HG03066 (cell line): ENCODE measurements at regions not wholly inside any gene's neighbourhood (a gene's known extent, or its start where the extent isn't known, plus 50 kb on each side); places are given as distances from the start of the nearest gene placed in this dataset.

Experiments
- ATAC-seq: cut with Tn5 transposase; IDR thresholded peaks from one replicate; pipeline ENCODE4 v1.9.1; 2021; ENCODE audit warnings: low read depth; ENCODE audit not compliant: unreplicated experiment

DNA sequence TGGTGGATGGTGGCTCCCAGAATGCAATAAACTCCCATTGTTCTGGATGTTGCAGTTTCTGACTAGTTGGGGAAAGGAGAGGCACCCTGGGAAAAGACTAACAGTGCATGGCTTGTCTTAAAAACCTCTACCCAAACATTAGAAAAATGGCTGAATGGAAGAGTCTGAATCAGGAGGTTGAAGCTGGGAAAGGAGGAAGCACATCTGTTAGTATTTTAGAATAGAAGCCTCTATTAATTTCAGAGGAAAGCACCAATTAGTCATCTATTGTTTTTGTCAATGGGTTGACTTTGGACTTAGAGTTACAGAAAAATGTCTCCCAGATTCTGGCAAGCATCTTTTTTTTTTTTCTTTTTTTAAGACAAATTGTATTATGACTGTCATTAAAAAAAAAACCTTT lies 56.1 kb upstream of the ELMO1 start:
- ATAC-seq, result no peak

DNA sequence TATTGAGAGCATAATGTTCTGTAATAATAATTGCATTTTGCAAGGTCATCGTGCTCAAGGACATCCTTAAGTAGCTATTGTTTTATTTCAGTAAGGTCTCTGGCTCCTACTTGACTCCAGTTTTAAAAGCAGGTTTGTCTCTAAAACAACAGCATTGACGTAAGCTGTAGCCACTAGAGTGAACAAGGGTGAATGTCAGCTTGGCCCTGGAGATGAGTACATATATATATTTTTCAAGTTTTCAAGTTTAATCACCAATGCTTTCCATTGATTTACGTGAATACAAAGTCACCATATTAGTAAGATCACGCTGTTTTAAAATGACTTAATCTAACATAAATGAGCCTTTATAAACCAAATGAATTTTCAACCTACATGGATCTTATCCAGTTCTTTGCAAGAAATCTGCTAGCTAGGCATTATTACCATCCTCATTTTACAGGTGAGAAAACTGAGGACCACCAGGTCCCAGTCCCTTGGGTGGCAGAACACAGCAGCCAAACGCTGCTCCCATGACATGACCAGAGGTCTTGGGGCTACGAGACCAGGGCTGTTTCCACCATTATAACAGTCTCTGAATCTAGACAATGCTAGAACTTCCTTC lies 57.2 kb upstream of the ELMO1 start:
- ATAC-seq, result no peak

DNA sequence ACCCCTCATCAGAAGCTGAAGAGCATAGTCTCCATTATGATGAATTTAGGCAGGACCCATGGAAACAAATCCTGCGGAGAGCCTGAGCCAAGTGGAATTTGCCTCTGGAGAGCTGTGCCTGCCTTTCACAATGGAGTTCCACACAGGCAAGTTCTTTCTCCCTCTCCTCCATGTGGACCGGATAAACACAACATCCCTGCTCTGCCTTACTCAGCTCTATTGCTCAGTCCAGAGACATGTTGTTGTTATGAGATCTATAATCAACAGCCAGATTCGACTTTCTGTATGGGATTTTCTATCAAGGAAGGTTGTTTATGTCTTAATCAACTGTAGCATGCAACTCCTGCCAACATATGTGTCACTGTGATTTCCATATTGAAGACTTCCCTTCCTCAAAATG lies 59.5 kb upstream of the ELMO1 start:
- ATAC-seq, result no peak

DNA sequence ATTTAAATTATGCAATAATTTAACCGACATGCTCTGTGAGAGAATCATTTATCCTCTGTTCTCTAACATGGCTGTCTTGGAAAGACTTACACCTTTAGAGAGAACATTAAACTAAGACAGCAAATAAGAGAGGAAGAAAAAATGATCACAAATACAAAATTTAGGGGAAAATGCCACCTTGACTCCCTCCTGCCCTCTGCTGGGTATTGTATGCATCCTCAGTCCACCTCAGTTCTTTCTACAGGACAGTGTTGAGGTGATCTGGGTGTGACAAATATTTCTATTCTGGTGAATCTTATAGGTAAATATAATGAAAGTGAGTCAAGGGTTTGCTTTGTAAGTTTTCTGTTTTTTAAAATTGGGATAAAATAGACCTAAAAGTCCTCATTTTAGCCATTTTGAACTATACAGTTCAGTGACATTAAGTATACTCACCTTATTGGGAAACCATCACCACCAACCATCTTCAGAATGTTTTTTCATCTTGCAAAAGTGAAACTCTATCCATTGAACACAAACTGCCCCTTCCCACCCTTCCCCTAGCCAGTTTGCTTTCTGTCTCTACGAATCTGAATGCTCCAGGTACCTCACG lies 61.5 kb upstream of the ELMO1 start:
- ATAC-seq, result no peak

DNA sequence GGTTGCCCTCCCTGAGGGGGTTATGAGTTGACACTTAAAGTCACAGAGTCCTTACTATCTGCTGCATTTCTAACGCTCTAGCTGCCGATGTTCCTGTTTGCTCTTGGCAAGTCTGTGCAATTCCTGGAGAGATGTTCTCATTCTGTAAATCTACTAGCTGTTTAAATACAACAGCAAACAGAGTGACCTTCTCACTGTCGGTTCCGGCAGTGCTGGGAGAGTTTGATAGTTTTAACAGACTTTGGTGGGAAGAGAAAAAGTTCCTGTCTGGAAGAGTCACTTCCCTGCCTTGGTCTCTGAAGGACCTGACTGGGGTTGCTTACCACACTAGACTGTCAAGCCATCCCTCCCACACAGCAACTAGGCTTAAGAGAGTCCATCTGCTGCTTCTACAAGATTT lies 63.3 kb upstream of the ELMO1 start:
- no peak for ATAC-seq

DNA sequence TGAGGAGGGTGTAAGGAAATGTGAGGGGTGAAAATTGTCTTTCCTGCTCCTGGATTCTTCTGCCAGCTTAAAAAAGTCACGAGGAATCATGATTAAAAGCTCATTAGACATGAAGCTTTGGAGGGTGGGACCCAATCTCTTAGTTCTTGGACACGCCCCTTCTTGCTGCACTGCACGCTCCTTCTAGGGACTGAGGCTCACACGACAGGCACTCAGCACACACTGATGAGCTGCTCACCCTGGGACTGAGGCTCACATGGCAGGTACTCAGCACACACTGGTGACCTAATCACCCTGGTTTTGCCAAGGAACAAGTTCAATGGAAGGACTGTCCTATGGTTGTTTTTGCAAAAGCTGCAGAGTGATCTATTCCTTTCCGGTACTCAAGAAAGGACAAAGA lies 65.8 kb upstream of the ELMO1 start:
- no peak for ATAC-seq

DNA sequence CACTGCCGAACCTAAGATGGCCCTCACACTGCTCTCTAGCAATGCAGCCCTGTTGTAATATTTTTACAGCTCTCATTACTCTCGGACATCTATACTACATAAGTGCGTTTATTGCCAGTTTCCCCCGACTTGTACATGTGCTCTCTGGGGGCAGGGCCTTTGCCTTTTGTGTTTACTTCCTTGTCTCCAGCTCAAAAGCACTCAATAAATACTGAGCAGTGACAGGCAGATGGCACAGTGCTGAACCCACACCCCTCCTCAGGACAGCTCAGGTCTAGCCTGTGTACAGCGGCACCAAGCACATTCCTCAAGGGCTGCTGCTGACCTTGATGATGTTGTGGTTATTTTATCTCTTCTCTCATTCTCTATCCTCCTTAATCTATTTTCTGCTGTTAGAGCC lies 68.0 kb upstream of the ELMO1 start:
- ATAC-seq, result no peak

DNA sequence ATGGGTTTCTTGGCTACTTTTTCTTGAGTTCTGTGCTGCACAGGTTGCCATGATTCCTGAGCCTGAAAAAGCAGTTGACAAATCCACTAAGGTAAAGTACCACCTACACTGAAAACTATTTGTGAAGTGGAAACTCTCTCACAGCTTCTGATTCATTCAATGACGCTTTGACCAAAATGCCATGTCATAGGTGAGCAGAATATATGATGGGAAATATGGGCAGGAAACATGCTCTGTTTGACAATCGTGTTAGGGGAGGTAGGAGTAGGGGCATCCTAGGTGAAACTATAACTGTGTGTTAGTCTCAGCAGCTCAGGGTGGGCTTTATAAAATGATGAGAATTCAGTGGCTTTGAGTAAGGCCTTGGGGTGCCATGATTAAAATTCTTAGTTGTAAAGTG lies 69.6 kb upstream of the ELMO1 start:
- no peak for ATAC-seq

DNA sequence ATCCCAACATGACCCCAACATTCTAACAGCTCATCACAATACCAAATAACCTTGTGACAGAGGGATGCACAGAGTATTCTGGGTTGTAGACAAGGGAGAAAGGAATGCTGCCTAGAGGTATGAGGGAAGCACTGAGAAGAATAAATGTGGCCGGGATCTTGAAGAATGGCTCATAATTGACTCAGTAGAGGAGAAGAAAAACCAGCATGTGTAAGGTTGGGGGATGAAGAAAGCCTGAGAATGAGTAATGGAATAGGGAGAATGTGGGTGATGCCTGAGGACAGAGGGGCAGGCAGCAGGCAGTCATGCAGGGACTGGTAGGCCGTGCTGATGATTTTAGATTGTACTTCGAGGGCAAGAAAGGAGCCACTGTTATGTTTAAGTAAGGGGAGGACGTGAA lies 75.4 kb upstream of the ELMO1 start:
- no peak for ATAC-seq

DNA sequence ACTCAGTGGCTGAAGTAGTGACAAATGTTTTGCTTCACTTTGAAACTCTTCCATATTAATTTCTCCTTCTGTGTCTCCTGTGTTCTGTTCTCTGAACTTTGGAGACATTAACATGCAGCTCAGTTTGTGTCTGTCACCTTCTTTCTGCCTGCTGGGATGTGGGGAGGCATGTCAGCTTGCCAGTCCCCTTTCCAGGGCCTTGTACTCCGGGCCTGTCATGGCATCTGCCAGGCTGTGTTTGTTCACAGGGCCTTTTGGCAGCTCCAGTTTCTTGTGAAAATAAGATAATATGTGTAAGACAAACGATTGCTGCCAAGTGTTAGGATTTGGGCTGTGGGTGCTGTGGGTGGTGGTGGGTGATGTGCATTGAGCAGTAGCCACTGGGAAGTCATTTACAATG lies 76.1 kb upstream of the ELMO1 start:
- ATAC-seq, result no peak

DNA sequence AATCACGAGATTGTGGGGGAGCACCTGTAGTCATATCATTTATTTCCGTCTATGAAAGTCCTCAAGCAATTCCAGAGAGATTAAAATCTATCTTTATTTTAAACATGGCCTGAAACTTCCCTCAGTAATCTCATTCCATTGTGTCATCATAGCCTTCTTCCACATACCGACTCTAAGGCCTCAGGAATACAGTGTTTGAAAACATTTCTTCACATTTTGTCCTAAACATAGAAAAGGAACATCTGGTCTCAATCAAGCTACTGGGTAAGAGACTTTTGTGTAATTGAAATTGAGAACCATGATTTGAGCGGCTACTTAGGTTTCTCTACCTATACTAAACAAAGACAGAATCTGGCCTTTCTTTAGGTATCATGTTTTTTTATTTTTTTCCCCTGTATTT lies 78.0 kb upstream of the ELMO1 start:
- ATAC-seq, result no peak

DNA sequence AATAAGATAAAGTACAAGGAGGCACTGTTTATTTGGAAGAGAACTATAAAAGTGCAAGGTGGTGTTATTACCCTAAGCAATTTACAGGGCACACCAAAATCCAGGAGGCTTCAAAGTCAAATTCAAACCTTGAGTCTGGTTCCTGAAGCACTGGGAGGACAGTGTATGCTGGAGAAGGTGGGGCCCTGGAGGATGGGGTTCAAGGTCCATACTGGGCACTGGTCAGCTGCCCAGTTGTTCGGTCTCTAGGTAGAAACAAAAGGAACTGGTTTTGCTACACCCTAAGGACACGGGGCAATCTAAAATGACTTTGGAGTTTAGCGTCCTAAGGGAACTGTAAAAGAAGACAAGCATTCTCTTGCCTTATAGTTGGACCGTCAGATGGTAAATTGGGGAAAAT lies 78.4 kb upstream of the ELMO1 start:
- no peak for ATAC-seq

DNA sequence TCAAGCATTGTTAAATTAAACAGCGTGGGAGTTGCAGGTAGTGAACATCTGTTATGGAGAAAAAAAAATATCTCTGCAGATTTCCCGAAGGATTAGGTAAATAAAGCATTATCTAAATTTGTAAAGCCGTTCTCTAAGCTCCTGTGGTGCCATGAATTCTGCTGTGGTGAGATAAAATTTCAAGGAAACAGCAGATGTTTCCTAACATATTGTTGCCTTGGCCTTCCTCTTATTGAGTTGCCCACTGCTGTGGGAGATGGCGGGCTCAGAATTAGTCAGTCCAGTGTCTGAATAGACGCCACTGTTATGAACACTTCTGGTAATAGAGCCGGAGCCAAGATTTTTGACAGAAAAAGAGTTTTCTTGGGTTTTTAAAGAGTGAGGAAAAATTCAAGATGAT lies 82.6 kb upstream of the ELMO1 start:
- no peak for ATAC-seq

DNA sequence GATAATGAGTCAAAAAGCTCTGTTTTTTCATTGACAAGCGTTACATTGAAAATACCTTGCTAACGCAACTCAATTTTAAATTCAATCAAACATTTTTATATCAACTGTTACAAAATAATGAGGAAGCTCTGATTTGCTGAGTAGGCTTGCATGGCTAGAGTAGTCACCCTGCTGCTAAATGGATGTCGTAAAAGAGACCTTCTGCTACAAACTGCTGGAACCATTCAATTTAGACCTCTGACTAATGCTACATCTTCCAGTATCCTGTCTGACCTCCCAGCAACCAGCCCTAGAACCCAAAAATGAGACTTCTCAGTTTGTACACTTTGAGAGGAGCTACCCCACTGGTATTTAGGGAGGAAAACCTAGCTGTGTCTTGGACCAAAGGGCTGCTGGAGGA lies 84.0 kb upstream of the ELMO1 start:
- ATAC-seq, result no peak

DNA sequence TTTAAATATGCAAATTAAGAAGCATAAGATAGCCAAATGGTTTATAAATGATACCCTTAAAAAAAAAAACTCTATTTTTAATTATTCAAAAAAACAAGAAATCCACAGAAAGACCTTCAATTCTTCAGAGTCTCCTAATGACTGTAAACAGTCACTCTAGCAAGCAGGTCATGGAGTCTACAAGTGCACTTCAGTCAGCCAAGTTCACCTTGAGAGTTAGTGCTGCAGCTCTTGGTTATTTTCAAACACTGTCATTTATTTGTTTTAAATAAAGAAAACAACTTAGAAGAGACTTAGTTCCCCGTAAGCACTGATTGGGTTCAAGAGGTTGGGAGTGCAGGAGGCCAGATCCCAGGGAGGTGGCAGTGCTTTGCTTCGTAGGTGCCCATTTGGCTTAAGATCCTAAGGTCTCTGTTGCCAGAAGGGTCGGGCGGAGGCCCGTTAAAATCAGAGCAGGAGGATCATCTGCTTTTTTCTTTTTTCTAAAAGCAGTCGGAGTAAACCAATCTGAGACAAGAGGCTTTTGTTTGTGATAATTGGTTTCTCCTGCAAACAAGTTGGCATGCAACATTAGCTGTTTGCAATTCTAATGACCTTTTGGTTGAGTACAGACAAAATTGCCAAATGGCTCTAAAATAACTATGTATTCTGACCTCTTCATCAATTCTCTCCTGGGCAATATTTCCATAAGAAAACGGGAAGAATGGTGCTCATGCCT lies 86.4 kb upstream of the ELMO1 start:
- ATAC-seq, result no peak

DNA sequence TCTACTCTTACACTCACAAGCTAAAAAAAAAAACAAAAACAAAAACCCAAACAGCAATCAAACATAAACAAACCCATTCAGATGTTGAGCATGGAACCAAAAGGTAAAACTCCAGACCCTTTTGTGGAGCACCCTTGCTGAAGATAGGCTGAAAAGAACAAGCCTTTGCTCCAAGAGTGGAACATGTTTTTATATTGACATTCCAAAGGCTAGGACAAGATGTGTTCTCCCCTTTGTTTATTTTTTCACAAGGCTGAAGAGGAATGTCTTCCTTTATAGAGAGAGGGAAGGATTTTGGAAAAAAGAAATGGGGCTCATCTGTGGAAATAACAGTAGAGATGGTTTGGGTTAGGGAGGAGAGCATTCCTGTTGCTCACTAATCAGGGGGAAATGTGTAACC lies 87.2 kb upstream of the ELMO1 start:
- no peak for ATAC-seq

DNA sequence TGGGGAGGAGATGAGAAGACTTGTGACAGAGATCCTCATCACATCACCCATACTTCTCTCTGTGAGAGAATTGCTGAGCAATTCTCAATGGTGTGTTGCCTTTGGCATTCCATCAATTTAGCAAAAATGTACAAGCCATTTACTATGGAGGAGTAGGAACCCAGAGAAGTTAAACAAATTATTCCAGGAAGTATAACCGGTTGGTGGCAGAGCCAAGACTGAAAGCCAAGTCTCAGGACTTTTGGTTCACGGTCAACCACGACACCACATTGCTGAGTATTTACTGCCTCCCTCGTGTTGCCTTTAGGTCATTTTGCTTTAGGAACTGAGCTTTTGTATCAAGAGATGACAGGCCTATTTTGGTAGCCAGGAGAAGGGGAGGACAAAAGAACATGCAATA lies 88.0 kb upstream of the ELMO1 start:
- no peak for ATAC-seq

DNA sequence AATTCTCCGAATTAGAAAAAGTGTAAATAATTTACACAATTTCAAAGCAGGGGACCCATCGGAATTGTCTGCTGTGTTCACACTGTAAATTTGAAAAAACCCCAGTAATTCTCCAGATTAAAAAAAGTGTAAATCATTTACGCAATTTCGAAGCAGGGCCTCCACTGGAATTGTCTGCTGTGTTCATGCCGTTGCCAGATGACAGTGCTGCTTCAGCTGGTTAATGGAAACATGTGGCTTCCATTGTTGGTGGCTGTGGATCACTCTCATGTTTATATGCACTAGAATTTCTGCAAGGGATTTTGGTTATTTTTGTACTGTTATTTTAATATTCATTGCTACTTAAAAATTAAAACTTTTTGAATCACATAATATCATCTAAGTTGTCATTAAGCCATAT lies 88.8 kb upstream of the ELMO1 start:
- ATAC-seq, result no peak

DNA sequence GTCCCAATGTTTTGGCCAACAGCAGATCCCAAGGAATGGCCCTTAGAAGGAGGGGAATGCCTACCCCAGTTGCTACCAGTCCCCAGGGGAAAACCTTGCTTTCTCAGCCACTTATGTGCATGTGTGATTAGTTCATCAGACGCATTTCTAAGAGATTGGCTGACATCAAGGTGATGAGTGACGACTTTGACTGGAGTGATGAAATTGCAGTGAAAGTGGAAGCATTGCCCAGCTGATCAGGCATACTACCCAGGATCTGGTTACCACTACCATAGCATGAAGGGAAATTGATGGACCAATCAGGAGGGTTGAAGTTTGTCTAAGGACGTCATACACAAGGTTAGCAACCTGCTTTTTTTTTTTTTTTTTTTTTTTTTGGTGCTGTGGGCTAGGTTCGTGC lies 90.3 kb upstream of the ELMO1 start:
- ATAC-seq, result no peak

DNA sequence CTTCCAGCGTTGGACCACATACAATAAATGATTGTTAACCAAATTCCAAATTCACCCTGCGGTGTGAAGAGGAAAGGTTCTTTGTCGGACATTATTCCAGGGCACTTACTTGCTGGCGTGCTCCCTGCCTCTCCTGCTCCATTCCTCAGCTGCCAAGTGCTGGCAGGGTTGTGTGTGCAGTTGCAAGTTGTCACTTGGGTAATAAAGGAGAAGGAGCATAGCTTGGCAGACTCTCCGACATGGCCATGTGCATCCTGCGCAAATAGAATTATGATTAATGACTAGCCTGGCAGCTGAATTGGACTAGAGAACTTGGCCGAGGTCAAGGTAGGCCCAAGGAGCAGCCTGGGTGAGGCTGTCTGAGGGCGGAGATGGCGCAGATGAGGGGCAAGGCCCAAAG lies 92.3 kb upstream of the ELMO1 start:
- ATAC-seq, result no peak

DNA sequence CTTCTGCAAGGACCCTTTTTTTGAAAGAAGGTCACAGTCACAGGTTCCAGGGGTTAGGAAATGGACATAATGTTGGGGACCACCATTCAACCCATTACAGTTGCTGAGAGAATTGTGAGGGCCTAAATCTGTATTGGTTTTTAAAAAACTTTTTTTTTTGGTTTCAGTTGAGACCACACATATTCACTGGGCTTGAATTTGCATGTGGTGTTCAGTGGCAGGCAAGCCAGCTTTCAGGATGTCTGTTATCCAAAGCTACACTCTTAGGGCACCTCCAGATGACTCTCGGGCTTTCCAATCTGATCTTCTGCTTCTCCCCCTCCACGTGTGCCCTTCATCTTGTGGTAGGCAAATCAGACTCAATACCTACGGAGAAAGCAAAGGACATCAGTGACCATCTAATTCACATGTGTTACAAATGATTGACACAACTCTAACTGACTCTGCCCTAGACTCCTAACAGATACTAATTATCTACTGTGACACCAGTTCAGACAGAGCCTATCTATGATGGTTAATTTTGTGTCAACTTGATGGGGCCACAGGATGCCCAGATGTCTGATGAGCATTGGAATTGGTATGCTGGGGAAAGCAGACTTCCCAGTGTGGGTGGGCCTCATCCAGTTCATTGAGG lies 93.3 kb upstream of the ELMO1 start:
- ATAC-seq, result peak; percentile 95
